IPS DF 4.7 (cell line): ENCODE measurements at regions not wholly inside any gene's neighbourhood (a gene's known extent, or its start where the extent isn't known, plus 50 kb on each side); places are given as distances from the start of the nearest gene placed in this dataset.
"Not testable (repeated sequence)": the region's sequence is repeated elsewhere in the genome, so short reads cannot be mapped to it uniquely, and the experiment has no call there.

Source experiments
- DNase-seq: peaks from one replicate; pipeline ENCODE4 v3.0.0-alpha.2; 2013; ENCODE audit warnings: low spot score; ENCODE audit errors: extremely low read depth

- not testable (repeated sequence) for DNase-seq
These were observed 200.8 kb downstream of the GJA1 start for GRCh38 chr6:121636217-121636616.

- no peak for DNase-seq
These were observed 203.6 kb downstream of the GJA1 start for GRCh38 chr6:121639021-121639420.

- DNase-seq: no peak
These were observed 205.7 kb downstream of the GJA1 start for GRCh38 chr6:121641158-121641557.

- no peak for DNase-seq
These were observed 209.8 kb downstream of the GJA1 start for GRCh38 chr6:121645100-121645745.

GRCh38 chr6:121647905-121648304 is 212.5 kb downstream of the GJA1 start:
- no peak for DNase-seq

- no peak for DNase-seq
These were observed 214.5 kb downstream of the GJA1 start for GRCh38 chr6:121649951-121650350.

- no peak for DNase-seq
These were observed 216.0 kb downstream of the GJA1 start for GRCh38 chr6:121651420-121651819.

GRCh38 chr6:121652223-121652622 is 216.8 kb downstream of the GJA1 start:
- DNase-seq: no peak

- DNase-seq: no peak
These were observed 217.5 kb downstream of the GJA1 start for GRCh38 chr6:121652726-121653623.

GRCh38 chr6:121653624-121654008 is 218.2 kb downstream of the GJA1 start:
- no peak for DNase-seq

- DNase-seq: no peak
These were observed 222.5 kb downstream of the GJA1 start for GRCh38 chr6:121657972-121658371.

- no peak for DNase-seq
These were observed 224.8 kb downstream of the GJA1 start for GRCh38 chr6:121660277-121660676.

GRCh38 chr6:121663292-121663810 is 227.9 kb downstream of the GJA1 start:
- no peak for DNase-seq

- DNase-seq: no peak
These were observed 228.7 kb downstream of the GJA1 start for GRCh38 chr6:121664158-121664557.

GRCh38 chr6:121666814-121667213 is 231.4 kb downstream of the GJA1 start:
- DNase-seq: no peak

GRCh38 chr6:121668259-121668658 is 232.8 kb downstream of the GJA1 start:
- no peak for DNase-seq

- no peak for DNase-seq
These were observed 235.1 kb downstream of the GJA1 start for GRCh38 chr6:121670511-121670910.

GRCh38 chr6:121677571-121677970 is 242.1 kb downstream of the GJA1 start:
- DNase-seq: no peak

GRCh38 chr6:121678245-121678644 is 242.8 kb downstream of the GJA1 start:
- no peak for DNase-seq

- DNase-seq: no peak
These were observed 244.6 kb downstream of the GJA1 start for GRCh38 chr6:121680058-121680457.

- DNase-seq: no peak
These were observed 247.2 kb downstream of the GJA1 start for GRCh38 chr6:121682666-121683065.

GRCh38 chr6:121685806-121686205 is 250.4 kb downstream of the GJA1 start:
- not testable (repeated sequence) for DNase-seq
